Esophagus squamous epithelium (tissue), 4 donors: ENCODE measurements at regions not wholly inside any gene's neighbourhood (a gene's known extent, or its start where the extent isn't known, plus 50 kb on each side); places are given as distances from the start of the nearest gene placed in this dataset.

Experiments used
- POLR2A ChIP-seq, 4 donors: fragments of 450-650 bp; IDR thresholded peaks; one replicate each; pipeline ENCODE4 v1.6.1; 2017; ENCODE audit warnings: antibody characterized with exemption in 4 of 4, mild to moderate bottlenecking in 4 of 4, moderate library complexity in 3 of 4
- TF ChIP-seq, protein P1 (sequence below), 6 experiments: fragments of 450-650 bp in 4 of 6; fragments of 200-600 bp in 2 of 6; sonication (generic) in 2 of 6; IDR thresholded peaks; one replicate each; pipeline ENCODE4 v1.5.1; 2016 to 2019; ENCODE audit warnings: antibody characterized with exemption in 6 of 6, mild to moderate bottlenecking in 4 of 6, moderate library complexity in 4 of 6

DNA sequence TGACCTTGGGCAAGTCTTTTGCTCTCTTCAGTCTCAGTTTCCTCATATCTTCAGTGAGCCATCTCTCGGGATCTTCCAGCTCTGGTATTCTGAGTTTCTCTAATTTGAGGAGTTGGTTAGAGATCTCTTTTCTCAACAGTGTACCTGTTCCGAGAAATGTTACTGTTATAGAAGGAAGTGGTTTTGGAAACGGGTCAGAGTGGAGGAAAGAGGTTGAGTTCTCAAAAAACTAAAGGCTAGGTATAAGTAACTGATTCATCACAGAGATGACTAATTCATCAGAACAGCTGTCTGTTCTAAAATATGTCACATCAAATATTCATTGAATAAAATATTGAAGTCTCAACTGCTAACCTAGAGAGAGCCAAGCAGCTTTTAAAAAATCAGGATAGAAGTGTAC is 106.6 kb downstream of the PALM2AKAP2 start:
- TF ChIP-seq, protein P1, sequence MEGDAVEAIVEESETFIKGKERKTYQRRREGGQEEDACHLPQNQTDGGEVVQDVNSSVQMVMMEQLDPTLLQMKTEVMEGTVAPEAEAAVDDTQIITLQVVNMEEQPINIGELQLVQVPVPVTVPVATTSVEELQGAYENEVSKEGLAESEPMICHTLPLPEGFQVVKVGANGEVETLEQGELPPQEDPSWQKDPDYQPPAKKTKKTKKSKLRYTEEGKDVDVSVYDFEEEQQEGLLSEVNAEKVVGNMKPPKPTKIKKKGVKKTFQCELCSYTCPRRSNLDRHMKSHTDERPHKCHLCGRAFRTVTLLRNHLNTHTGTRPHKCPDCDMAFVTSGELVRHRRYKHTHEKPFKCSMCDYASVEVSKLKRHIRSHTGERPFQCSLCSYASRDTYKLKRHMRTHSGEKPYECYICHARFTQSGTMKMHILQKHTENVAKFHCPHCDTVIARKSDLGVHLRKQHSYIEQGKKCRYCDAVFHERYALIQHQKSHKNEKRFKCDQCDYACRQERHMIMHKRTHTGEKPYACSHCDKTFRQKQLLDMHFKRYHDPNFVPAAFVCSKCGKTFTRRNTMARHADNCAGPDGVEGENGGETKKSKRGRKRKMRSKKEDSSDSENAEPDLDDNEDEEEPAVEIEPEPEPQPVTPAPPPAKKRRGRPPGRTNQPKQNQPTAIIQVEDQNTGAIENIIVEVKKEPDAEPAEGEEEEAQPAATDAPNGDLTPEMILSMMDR (IDR thresholded peaks at IDR 0.05): no peak
- no peak for TF ChIP-seq POLR2A (IDR thresholded peaks at IDR 0.05)
